Mesendoderm (in vitro differentiated cells): ENCODE measurements at regions not wholly inside any gene's neighbourhood (a gene's known extent, or its start where the extent isn't known, plus 50 kb on each side); places are given as distances from the start of the nearest gene placed in this dataset.
"Not testable (repeated sequence)": the region's sequence is repeated elsewhere in the genome, so short reads cannot be mapped to it uniquely, and the experiment has no call there.

Experiments
- DNase-seq: peaks from one replicate; pipeline ENCODE4 v3.0.0; 2013
- H2AK5ac ChIP-seq: 2 replicates; pipeline ENCODE4 v1.6.1; 2013; ENCODE audit warnings: low read length, inconsistent platforms
- H2BK120ac ChIP-seq: 2 replicates; pipeline ENCODE4 v1.6.1; 2013; ENCODE audit warnings: low read depth, mild to moderate bottlenecking, low read length, moderate library complexity, mixed read lengths
- H2BK15ac ChIP-seq: replicated peaks from 2 replicates; pipeline ENCODE4 v1.6.1; 2013; ENCODE audit warnings: low read depth, mild to moderate bottlenecking, moderate library complexity
- H2BK5ac ChIP-seq: 2 replicates; pipeline ENCODE4 v1.6.1; 2013; ENCODE audit warnings: low read length, inconsistent platforms
- H3K18ac ChIP-seq: 2 replicates; pipeline ENCODE4 v1.6.1; 2013; ENCODE audit warnings: mild to moderate bottlenecking, low read length, mixed read lengths
- H3K23ac ChIP-seq: one replicate; pipeline ENCODE4 v1.6.1; 2013; ENCODE audit warnings: low read length
- H3K27ac ChIP-seq: 2 replicates; pipeline ENCODE4 v1.5.1; 2013; ENCODE audit warnings: low read depth, mild to moderate bottlenecking, inconsistent platforms, low read length, moderate library complexity
- H3K27me3 ChIP-seq: 2 replicates; pipeline ENCODE4 v1.6.1; 2013; ENCODE audit warnings: low read length, control low read depth, mild to moderate bottlenecking, inconsistent platforms; ENCODE audit not compliant: insufficient read depth, poor library complexity
- H3K36me3 ChIP-seq: 2 replicates; pipeline ENCODE4 v1.6.1; 2013; ENCODE audit warnings: low read length, inconsistent platforms; ENCODE audit not compliant: control insufficient read depth, insufficient read depth
- H3K4ac ChIP-seq: one replicate; pipeline ENCODE4 v1.6.1; 2013; ENCODE audit warnings: low read depth, mild to moderate bottlenecking, low read length, moderate library complexity
- H3K4me1 ChIP-seq: 2 replicates; pipeline ENCODE4 v1.6.1; 2013; ENCODE audit warnings: low read depth, low read length, inconsistent platforms; ENCODE audit not compliant: control insufficient read depth
- H3K4me2 ChIP-seq: 2 replicates; pipeline ENCODE4 v1.6.1; 2013; ENCODE audit warnings: low read length
- H3K4me3 ChIP-seq: 2 replicates; pipeline ENCODE4 v1.5.1; 2013; ENCODE audit warnings: mild to moderate bottlenecking, low read length
- H3K56ac ChIP-seq: one replicate; pipeline ENCODE4 v1.6.1; 2013; ENCODE audit warnings: low read length
- H3K79me1 ChIP-seq: 2 replicates; pipeline ENCODE4 v1.6.1; 2013; ENCODE audit warnings: low read length, inconsistent platforms
- H3K79me2 ChIP-seq: 2 replicates; pipeline ENCODE4 v1.6.1; 2013; ENCODE audit warnings: mild to moderate bottlenecking, low read length; ENCODE audit not compliant: control insufficient read depth, insufficient read depth
- H3K9ac ChIP-seq: 2 replicates; pipeline ENCODE4 v1.6.1; 2013; ENCODE audit warnings: low read length, inconsistent platforms
- H4K5ac ChIP-seq: one replicate; pipeline ENCODE4 v1.6.1; 2013; ENCODE audit warnings: low read length
- H4K8ac ChIP-seq: one replicate; pipeline ENCODE4 v1.6.1; 2013; ENCODE audit warnings: low read depth, mild to moderate bottlenecking, control low read depth, low read length, moderate library complexity
- WGBS: extraction: QIAGEN DNeasy Blood & Tissue Kit; methylation state at CpG from one replicate; pipeline ENCODE4 v1.1.7; 2013; ENCODE audit warnings: low lambda C conversion rate, missing lambda C conversion rate; ENCODE audit not compliant: insufficient coverage; ENCODE audit errors: extremely low coverage; 5-methylcytosine and 5-hydroxymethylcytosine counted together

DNA sequence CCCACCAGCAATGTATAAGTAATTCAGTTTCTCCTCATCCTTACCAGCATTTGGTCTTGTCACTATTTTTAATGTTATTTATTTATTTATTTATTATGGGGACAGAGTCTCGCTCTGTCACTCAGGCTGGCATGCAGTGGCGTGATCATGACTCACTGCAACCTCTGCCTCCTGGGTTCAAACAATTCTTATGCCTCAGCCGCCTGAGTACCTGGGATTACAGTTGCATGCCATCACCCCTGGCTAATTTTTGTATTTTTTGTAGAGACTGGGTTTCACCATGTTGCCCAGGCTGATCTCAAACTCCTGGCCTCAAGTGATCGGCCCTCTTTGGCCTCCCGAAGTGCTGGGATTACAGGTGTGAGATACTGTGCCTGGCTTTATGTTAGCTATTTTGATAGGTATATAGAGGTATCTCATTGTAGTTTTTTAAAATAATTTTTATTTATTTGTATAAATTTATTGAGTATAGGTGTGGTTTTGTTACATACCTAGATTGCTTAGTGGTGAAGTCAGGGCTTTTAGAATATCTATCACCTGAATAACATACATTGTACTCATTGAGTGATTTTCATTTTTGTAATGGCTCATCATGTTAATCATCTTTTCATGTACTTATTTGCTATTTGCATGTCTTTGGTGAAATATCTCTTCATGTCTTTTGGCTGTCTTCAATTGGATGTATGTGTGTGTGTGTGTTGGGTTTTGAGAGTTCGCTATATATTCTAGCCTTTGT lies 53.3 kb downstream of the TANC2 start:
- H3K36me3 ChIP-seq, result no peaks in the 10 kb centered on the region
- H4K8ac ChIP-seq, result no peak overlapping the region
- H3K4me2 ChIP-seq, result no peak overlapping the region
- H3K4me3 ChIP-seq, result no peak overlapping the region
- H3K27ac ChIP-seq, result no peak overlapping the region
- H2BK120ac ChIP-seq, result no peak overlapping the region
- no peak overlapping the region for H2AK5ac ChIP-seq
- no peak overlapping the region for H3K4ac ChIP-seq
- H2BK15ac ChIP-seq, result no peak overlapping the region
- H3K23ac ChIP-seq, result no peak overlapping the region
- no CpG with 5 or more reads among the region's 6 CpGs for WGBS
- no peak overlapping the region for H2BK5ac ChIP-seq
- DNase-seq, result no peak
- H3K4me1 ChIP-seq, result no peaks in the 10 kb centered on the region
- no peak overlapping the region for H3K18ac ChIP-seq
- no peaks in the 10 kb centered on the region for H3K27me3 ChIP-seq
- no peak overlapping the region for H4K5ac ChIP-seq
- H3K79me1 ChIP-seq, result no peaks in the 10 kb centered on the region
- H3K56ac ChIP-seq, result no peak overlapping the region
- H3K9ac ChIP-seq, result no peak overlapping the region
- H3K79me2 ChIP-seq, result no peaks in the 10 kb centered on the region

DNA sequence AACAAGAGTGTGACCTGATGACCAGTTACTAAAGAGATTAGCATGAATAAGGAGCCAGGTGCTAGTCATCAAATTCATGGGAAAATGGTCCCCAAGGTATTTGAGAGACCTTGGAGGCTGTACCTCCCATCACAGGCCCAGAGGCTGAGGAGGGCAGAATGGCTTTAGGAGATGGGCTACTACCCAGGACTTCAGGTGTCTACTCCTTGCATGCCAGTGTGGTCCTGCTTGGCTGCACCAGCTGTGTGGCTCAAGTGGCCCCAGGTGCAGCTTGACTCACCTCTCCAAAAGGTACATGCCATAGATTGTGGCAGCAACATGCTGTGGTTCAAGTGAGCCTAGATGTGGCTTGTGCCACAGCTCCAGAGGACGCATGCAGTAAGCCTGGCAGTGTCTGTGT lies 56.5 kb downstream of the TANC2 start:
- Histone ChIP-seq H4K5ac (no peak overlapping the region), H3K4me1 (no peaks in the 10 kb centered on the region), H3K18ac (no peak overlapping the region), H3K56ac (no peak overlapping the region), H3K79me1 (no peaks in the 10 kb centered on the region), H2BK120ac (no peak overlapping the region), H3K4ac (no peak overlapping the region), H2BK5ac (no peak overlapping the region), H3K4me3 (no peak overlapping the region), H2AK5ac (no peak overlapping the region), H3K9ac (no peak overlapping the region), H3K4me2 (no peak overlapping the region), H3K23ac (no peak overlapping the region), H4K8ac (no peak overlapping the region), H3K27me3 (no peaks in the 10 kb centered on the region), H2BK15ac (no peak overlapping the region), H3K27ac (no peak overlapping the region), H3K36me3 (no peaks in the 10 kb centered on the region), H3K79me2 (no peaks in the 10 kb centered on the region)
- DNase-seq, result no peak
- no CpG with 5 or more reads among the region's 1 CpG for WGBS

DNA sequence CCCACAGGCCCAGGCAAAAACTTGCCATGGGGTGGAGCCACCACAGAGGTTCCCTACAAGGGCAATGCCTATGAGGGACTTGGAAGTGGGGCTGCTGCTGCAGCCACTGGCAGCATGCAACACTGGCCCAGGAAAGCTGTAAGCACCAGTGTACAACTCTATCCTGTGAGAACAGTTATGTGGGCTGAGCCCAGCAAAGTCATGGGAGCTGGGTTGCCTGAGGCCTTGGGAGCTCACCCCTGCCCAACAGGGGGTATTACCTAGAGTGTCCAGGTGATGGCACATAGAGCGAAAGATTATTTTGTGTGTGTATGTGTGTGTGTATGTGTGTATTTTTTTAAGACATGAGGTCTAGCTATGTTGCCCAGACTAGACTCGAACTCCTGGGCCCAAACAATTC lies 57.0 kb downstream of the TANC2 start:
- no peak overlapping the region for H2AK5ac ChIP-seq
- no peaks in the 10 kb centered on the region for H3K36me3 ChIP-seq
- DNase-seq, result no peak
- H4K8ac ChIP-seq, result no peak overlapping the region
- H2BK120ac ChIP-seq, result no peak overlapping the region
- no peak overlapping the region for H3K56ac ChIP-seq
- no CpG with 5 or more reads among the region's 2 CpGs for WGBS
- no peak overlapping the region for H3K4me3 ChIP-seq
- no peak overlapping the region for H4K5ac ChIP-seq
- H2BK15ac ChIP-seq, result no peak overlapping the region
- no peak overlapping the region for H3K9ac ChIP-seq
- no peak overlapping the region for H3K27ac ChIP-seq
- no peak overlapping the region for H3K4me2 ChIP-seq
- H3K4me1 ChIP-seq, result no peaks in the 10 kb centered on the region
- H3K79me1 ChIP-seq, result no peaks in the 10 kb centered on the region
- no peak overlapping the region for H3K4ac ChIP-seq
- no peaks in the 10 kb centered on the region for H3K79me2 ChIP-seq
- H3K18ac ChIP-seq, result no peak overlapping the region
- H2BK5ac ChIP-seq, result no peak overlapping the region
- no peaks in the 10 kb centered on the region for H3K27me3 ChIP-seq
- H3K23ac ChIP-seq, result no peak overlapping the region

DNA sequence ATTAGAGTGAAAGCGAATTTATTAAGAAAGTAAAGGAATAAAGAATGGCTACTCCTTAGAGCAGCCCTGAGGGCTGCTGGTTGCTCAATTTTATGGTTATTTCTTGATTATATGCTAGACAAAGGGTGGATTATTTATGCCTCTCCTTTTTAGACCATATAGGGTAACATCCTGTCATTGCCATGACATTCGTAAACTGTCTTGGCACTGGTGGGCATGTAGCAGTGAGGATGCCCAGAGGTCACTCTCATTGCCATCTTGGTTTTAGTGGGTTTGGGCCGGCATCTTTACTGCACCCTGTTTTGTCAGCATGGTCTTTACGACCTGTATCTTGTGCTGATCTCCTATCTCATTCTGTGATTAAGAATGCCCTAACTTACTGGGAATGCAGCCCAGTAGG lies 58.2 kb downstream of the TANC2 start:
- DNase-seq, result no peak
- Histone ChIP-seq H2BK5ac (no peak overlapping the region), H2BK120ac (no peak overlapping the region), H3K4me3 (no peak overlapping the region), H3K9ac (no peak overlapping the region), H2BK15ac (no peak overlapping the region), H3K4me1 (no peaks in the 10 kb centered on the region), H3K27me3 (no peaks in the 10 kb centered on the region), H3K4ac (no peak overlapping the region), H4K8ac (no peak overlapping the region), H3K36me3 (no peaks in the 10 kb centered on the region), H3K56ac (no peak overlapping the region), H4K5ac (no peak overlapping the region), H3K79me2 (no peaks in the 10 kb centered on the region), H3K79me1 (no peaks in the 10 kb centered on the region), H3K4me2 (no peak overlapping the region), H3K23ac (no peak overlapping the region), H3K27ac (no peak overlapping the region), H3K18ac (no peak overlapping the region), H2AK5ac (no peak overlapping the region)
- no CpG with 5 or more reads among the region's 4 CpGs for WGBS

DNA sequence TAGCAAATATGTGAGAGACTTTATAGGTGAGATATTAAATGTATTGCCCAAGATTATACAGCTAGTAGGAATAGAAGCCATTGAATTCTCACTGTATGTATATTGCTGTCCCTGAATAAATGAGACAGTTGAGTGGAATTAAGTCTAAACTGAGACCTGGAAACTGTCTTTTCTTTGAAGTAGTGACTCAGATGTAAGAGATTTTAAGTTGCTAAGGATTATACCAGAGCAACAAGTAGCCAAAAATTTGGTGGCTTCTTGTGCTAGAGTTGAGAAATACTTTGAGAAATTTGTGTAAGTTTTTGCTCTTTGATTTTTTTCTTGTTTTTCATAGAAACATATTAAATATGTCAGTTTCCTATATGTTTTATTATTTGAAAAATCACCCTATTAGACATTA lies 58.7 kb downstream of the TANC2 start:
- Histone ChIP-seq H3K4me1 (no peaks in the 10 kb centered on the region), H2AK5ac (no peak overlapping the region), H4K5ac (no peak overlapping the region), H3K79me2 (no peaks in the 10 kb centered on the region), H3K56ac (no peak overlapping the region), H2BK120ac (no peak overlapping the region), H3K36me3 (no peaks in the 10 kb centered on the region), H2BK15ac (no peak overlapping the region), H3K27ac (no peak overlapping the region), H4K8ac (no peak overlapping the region), H3K18ac (no peak overlapping the region), H3K4ac (no peak overlapping the region), H3K4me2 (no peak overlapping the region), H3K79me1 (no peaks in the 10 kb centered on the region), H3K4me3 (no peak overlapping the region), H3K27me3 (no peaks in the 10 kb centered on the region), H3K9ac (no peak overlapping the region), H2BK5ac (no peak overlapping the region), H3K23ac (no peak overlapping the region)
- no peak for DNase-seq

DNA sequence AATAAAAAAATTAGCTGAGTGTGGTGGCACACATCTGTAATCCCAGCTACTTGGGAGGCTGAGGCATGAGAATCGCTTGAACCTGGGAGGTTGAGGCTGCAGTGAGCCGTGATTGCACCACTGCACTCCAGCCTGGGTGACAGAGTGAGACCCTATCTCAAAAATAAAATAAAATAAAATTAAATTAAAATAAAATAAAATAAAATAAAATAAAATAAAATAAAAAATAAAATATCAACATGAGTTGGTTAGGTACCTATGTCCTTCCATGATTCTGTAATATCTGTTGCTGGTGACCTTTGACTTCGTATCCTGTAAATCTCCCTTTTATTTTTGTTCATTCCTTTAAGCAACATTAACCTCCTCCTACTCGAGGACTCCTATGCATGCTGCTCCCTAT lies 59.6 kb downstream of the TANC2 start:
- H3K9ac ChIP-seq, H3K27me3 ChIP-seq, H3K4me2 ChIP-seq, H3K18ac ChIP-seq, H3K23ac ChIP-seq, H3K79me2 ChIP-seq, H3K36me3 ChIP-seq, H2BK120ac ChIP-seq, DNase-seq, H3K27ac ChIP-seq, H3K79me1 ChIP-seq, H3K4me1 ChIP-seq, H4K8ac ChIP-seq, H3K4me3 ChIP-seq, H4K5ac ChIP-seq, H2BK5ac ChIP-seq, H2BK15ac ChIP-seq, H2AK5ac ChIP-seq, H3K4ac ChIP-seq, H3K56ac ChIP-seq: not testable (repeated sequence)
- no CpG with 5 or more reads among the region's 4 CpGs for WGBS
